Stomach (tissue), 8 donors: ENCODE measurements at regions not wholly inside any gene's neighbourhood (a gene's known extent, or its start where the extent isn't known, plus 50 kb on each side); places are given as distances from the start of the nearest gene placed in this dataset.

Experiments used
- DNase-seq, 2 donors: peaks; one replicate each; pipeline versions ENCODE4 v3.0.0 to v3.0.0-alpha.2; 2013 to 2019
- H3K27ac ChIP-seq, 5 donors: fragments of 200-600 bp in 4 of 5; sonication (generic) in 4 of 5; one replicate each; pipeline ENCODE4 v1.5.1; 2013 to 2019; ENCODE audit warnings: mild to moderate bottlenecking in 1 of 5, moderate library complexity in 1 of 5
- H3K27me3 ChIP-seq, 3 donors: fragments of 200-600 bp; sonication (generic); one replicate each; pipeline ENCODE4 v1.5.1; 2017 to 2019; ENCODE audit warnings: mixed run types in 1 of 3
- H3K36me3 ChIP-seq, 4 donors: fragments of 200-600 bp; sonication (generic); 1 replicate in 3 of 4; 2 replicates in 1 of 4; pipeline ENCODE4 v1.5.1; 2016 to 2019
- H3K4me1 ChIP-seq, 4 donors: fragments of 200-600 bp; sonication (generic); one replicate each; pipeline ENCODE4 v1.5.1; 2016 to 2019
- H3K4me3 ChIP-seq, 4 donors: fragments of 200-600 bp; sonication (generic) in 3 of 4; one replicate each; pipeline ENCODE4 v1.5.1; 2016 to 2019; ENCODE audit warnings: mild to moderate bottlenecking in 1 of 4
- H3K9me3 ChIP-seq, 4 donors: fragments of 200-600 bp; sonication (generic); one replicate each; pipeline ENCODE4 v1.5.1; 2016 to 2019
- CTCF ChIP-seq, 7 experiments: fragments of 450-650 bp in 4 of 7; fragments of 200-600 bp in 3 of 7; sonication (generic) in 3 of 7; IDR thresholded peaks; one replicate each; pipeline ENCODE4 v1.5.1; 2016 to 2019; ENCODE audit warnings: antibody characterized with exemption in 7 of 7, control low read depth in 2 of 7, mild to moderate bottlenecking in 1 of 7
- EP300 ChIP-seq: sonication (generic); formaldehyde crosslinking; IDR thresholded peaks from one replicate; pipeline ENCODE4 v1.6.1; 2017; ENCODE audit warnings: antibody characterized with exemption
- POLR2A ChIP-seq, 4 donors: fragments of 450-650 bp; IDR thresholded peaks; one replicate each; pipeline ENCODE4 v1.6.1; 2016; ENCODE audit warnings: antibody characterized with exemption in 4 of 4, control low read depth in 2 of 4, mild to moderate bottlenecking in 1 of 4, moderate library complexity in 1 of 4
- POLR2AphosphoS5 ChIP-seq, 3 donors: sonication (generic); formaldehyde crosslinking; IDR thresholded peaks; one replicate each; pipeline ENCODE4 v1.6.1; 2016; ENCODE audit warnings: antibody characterized with exemption in 3 of 3
- WGBS, 5 donors: extraction: QIAGEN DNeasy Blood & Tissue Kit in 3 of 5; methylation state at CpG; one replicate each; pipeline versions ENCODE4 v1.1.5 to v1.1.7; 2013 to 2018; 5-methylcytosine and 5-hydroxymethylcytosine counted together
- intact Hi-C: fragments of 100-400 bp; cut with DNase I; formaldehyde crosslinking; loops from one replicate; pipeline ENCODE4 v1.15.1; 2023; ENCODE audit warnings: low total_unique reads
- donor health status: healthy with polysubstance abuse.
- donor health status: Bipolar disorder and iron deficiency.
- donor health status: healthy.

GRCh38 chr2:66036948-66037347 is 398.0 kb upstream of the MEIS1 start:
- DNase-seq, result no peak
- intact Hi-C loops, result no loop called here
- H3K27me3 ChIP-seq, result no peaks in the 10 kb centered on the region
- H3K36me3 ChIP-seq, result no peaks in the 10 kb centered on the region
- H3K27ac ChIP-seq, result no peak overlapping the region
- no peaks in the 10 kb centered on the region for H3K9me3 ChIP-seq
- TF ChIP-seq EP300, result no peak
- TF ChIP-seq POLR2A (IDR thresholded peaks at IDR 0.05), result no peak
- no peak for TF ChIP-seq POLR2AphosphoS5 (IDR thresholded peaks at IDR 0.05)
- no peak for TF ChIP-seq CTCF (IDR thresholded peaks at IDR 0.05)
- H3K4me3 ChIP-seq, result no peak overlapping the region
- no peaks in the 10 kb centered on the region for H3K4me1 ChIP-seq
- WGBS, 5 donors, result 88 to 100% (median 97%) methylated on average over 1 of the region's 1 CpG

- TF ChIP-seq POLR2A (IDR thresholded peaks at IDR 0.05), result no peak
- no peak for TF ChIP-seq EP300
- TF ChIP-seq POLR2AphosphoS5 (IDR thresholded peaks at IDR 0.05), result no peak
- TF ChIP-seq CTCF (IDR thresholded peaks at IDR 0.05), result no peak
- Histone ChIP-seq H3K9me3 (no peaks in the 10 kb centered on the region), H3K27ac (no peak overlapping the region), H3K4me1 (no peaks in the 10 kb centered on the region), H3K4me3 (no peak overlapping the region), H3K36me3 (no peaks in the 10 kb centered on the region), H3K27me3 (peaks cover 0 to 3% (median 0%) of the 10 kb centered on the region in 3 donors)
- intact Hi-C loops, result no loop called here
- DNase-seq, result no peak
These were observed 400.5 kb upstream of the MEIS1 start for GRCh38 chr2:66034467-66034866.

- H3K27me3 ChIP-seq, result peaks cover 0 to 3% (median 0%) of the 10 kb centered on the region in 3 donors
- WGBS, 5 donors, result 87 to 100% (median 93%) methylated on average over 1 of the region's 1 CpG
- DNase-seq, result no peak
- H3K27ac ChIP-seq, result no peak overlapping the region
- H3K9me3 ChIP-seq, result no peaks in the 10 kb centered on the region
- H3K4me3 ChIP-seq, result no peak overlapping the region
- intact Hi-C loops, result no loop called here
- no peak for TF ChIP-seq CTCF (IDR thresholded peaks at IDR 0.05)
- no peak for TF ChIP-seq POLR2A (IDR thresholded peaks at IDR 0.05)
- TF ChIP-seq EP300, result no peak
- TF ChIP-seq POLR2AphosphoS5 (IDR thresholded peaks at IDR 0.05), result no peak
- no peaks in the 10 kb centered on the region for H3K4me1 ChIP-seq
- H3K36me3 ChIP-seq, result no peaks in the 10 kb centered on the region
These were observed 402.6 kb upstream of the MEIS1 start for GRCh38 chr2:66032226-66032775.

GRCh38 chr2:66031236-66031635 is 403.7 kb upstream of the MEIS1 start:
- H3K36me3 ChIP-seq, result no peaks in the 10 kb centered on the region
- DNase-seq, result no peak
- 63 to 77% (median 64%) methylated on average over 4 of the region's 4 CpGs for WGBS, 5 donors
- H3K9me3 ChIP-seq, result no peaks in the 10 kb centered on the region
- H3K27ac ChIP-seq, result no peak overlapping the region
- H3K27me3 ChIP-seq, result peaks cover 0 to 3% (median 0%) of the 10 kb centered on the region in 3 donors
- H3K4me3 ChIP-seq, result no peak overlapping the region
- intact Hi-C loops, result no loop called here
- no peaks in the 10 kb centered on the region for H3K4me1 ChIP-seq
- TF ChIP-seq POLR2A (IDR thresholded peaks at IDR 0.05) (no peak), POLR2AphosphoS5 (IDR thresholded peaks at IDR 0.05) (no peak), CTCF (IDR thresholded peaks at IDR 0.05) (no peak), EP300 (no peak)
